Gastroesophageal sphincter (tissue), 3 donors: ENCODE measurements at regions not wholly inside any gene's neighbourhood (a gene's known extent, or its start where the extent isn't known, plus 50 kb on each side); places are given as distances from the start of the nearest gene placed in this dataset.

Experiments
- CTCF ChIP-seq, 4 experiments: fragments of 200-600 bp in 2 of 4; fragments of 450-650 bp in 2 of 4; sonication (generic) in 1 of 4; IDR thresholded peaks; one replicate each; pipeline ENCODE4 v1.5.1; 2017 to 2019; ENCODE audit warnings: antibody characterized with exemption in 4 of 4, mild to moderate bottlenecking in 2 of 4, moderate library complexity in 2 of 4
- POLR2A ChIP-seq, 2 donors: fragments of 450-650 bp; IDR thresholded peaks; one replicate each; pipeline ENCODE4 v1.6.1; 2017; ENCODE audit warnings: antibody characterized with exemption in 2 of 2, mild to moderate bottlenecking in 2 of 2, moderate library complexity in 1 of 2
- POLR2AphosphoS5 ChIP-seq: sonication (generic); formaldehyde crosslinking; IDR thresholded peaks from one replicate; pipeline ENCODE4 v1.6.1; 2017; ENCODE audit warnings: antibody characterized with exemption

DNA sequence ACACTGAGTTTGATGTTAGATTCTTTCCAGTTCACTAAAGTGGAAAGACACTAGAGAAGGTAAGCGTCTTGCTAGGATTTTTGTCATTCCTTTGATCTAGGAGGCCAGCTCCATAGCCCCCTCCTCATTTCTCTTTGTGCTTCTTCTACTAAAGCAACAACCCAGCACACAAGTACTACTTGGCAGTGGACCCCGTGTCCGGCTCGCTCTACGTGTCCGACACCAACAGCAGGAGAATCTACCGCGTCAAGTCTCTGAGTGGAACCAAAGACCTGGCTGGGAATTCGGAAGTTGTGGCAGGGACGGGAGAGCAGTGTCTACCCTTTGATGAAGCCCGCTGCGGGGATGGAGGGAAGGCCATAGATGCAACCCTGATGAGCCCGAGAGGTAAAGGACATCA is 76.6 kb upstream of the WWC1 start:
- TF ChIP-seq CTCF (IDR thresholded peaks at IDR 0.05) (no peak), POLR2AphosphoS5 (no peak), POLR2A (IDR thresholded peaks at IDR 0.05) (no peak)
